BE2C (cell line): ENCODE measurements at regions not wholly inside any gene's neighbourhood (a gene's known extent, or its start where the extent isn't known, plus 50 kb on each side); places are given as distances from the start of the nearest gene placed in this dataset.

ENCODE experiments used
- DNase-seq: peaks from one replicate; pipeline ENCODE4 v3.0.0-alpha.2; 2020
- H3K27me3 ChIP-seq: fragments of 250-450 bp; sonication (Bioruptor Pico); 2 replicates; pipeline ENCODE4 v1.5.1; 2020; ENCODE audit warnings: mild to moderate bottlenecking
- H3K36me3 ChIP-seq: fragments of 250-450 bp; sonication (Bioruptor Pico); 2 replicates; pipeline ENCODE4 v1.5.1; 2020; ENCODE audit warnings: mild to moderate bottlenecking
- H3K4me1 ChIP-seq: fragments of 250-450 bp; sonication (Bioruptor Pico); 2 replicates; pipeline ENCODE4 v1.5.1; 2020
- H3K4me3 ChIP-seq: 2 replicates; pipeline ENCODE4 v1.5.1; 2011; ENCODE audit warnings: low read depth, low read length
- H3K9me3 ChIP-seq: fragments of 250-450 bp; sonication (Bioruptor Pico); 2 replicates; pipeline ENCODE4 v1.5.1; 2020
- CTCF ChIP-seq: IDR thresholded peaks from 2 replicates; pipeline ENCODE4 v1.5.1; 2012; ENCODE audit warnings: mild to moderate bottlenecking, low read depth, low read length

GRCh38 chr10:111482621-111483216, 405.9 kb downstream of the ADRA2A start:
- H3K36me3 ChIP-seq, result no peaks in the 10 kb centered on the region
- DNase-seq, result no peak
- H3K27me3 ChIP-seq, result no peaks in the 10 kb centered on the region
- H3K4me1 ChIP-seq, result peaks cover 8% of the 10 kb centered on the region; the same call in 1 of the 2 replicates
- no peaks in the 10 kb centered on the region for H3K9me3 ChIP-seq
- TF ChIP-seq CTCF, result no peak
- no peak overlapping the region for H3K4me3 ChIP-seq

- no peak overlapping the region for H3K4me3 ChIP-seq
- H3K36me3 ChIP-seq, result no peaks in the 10 kb centered on the region
- H3K27me3 ChIP-seq, result no peaks in the 10 kb centered on the region
- no peak for TF ChIP-seq CTCF
- H3K4me1 ChIP-seq, result peaks cover 8% of the 10 kb centered on the region; the same call in 1 of the 2 replicates
- no peaks in the 10 kb centered on the region for H3K9me3 ChIP-seq
- no peak for DNase-seq
These were observed 408.9 kb downstream of the ADRA2A start for GRCh38 chr10:111485767-111486166.

- Histone ChIP-seq H3K36me3 (no peaks in the 10 kb centered on the region), H3K27me3 (no peaks in the 10 kb centered on the region), H3K4me3 (no peak overlapping the region), H3K4me1 (peaks cover 5% of the 10 kb centered on the region; the same call in 1 of the 2 replicates), H3K9me3 (no peaks in the 10 kb centered on the region)
- no peak for TF ChIP-seq CTCF
- no peak for DNase-seq
These were observed 409.5 kb downstream of the ADRA2A start for GRCh38 chr10:111486346-111486745.

GRCh38 chr10:111488668-111489067, 411.8 kb downstream of the ADRA2A start:
- DNase-seq, result no peak
- Histone ChIP-seq H3K27me3 (no peaks in the 10 kb centered on the region), H3K36me3 (no peaks in the 10 kb centered on the region), H3K4me3 (no peak overlapping the region), H3K9me3 (no peaks in the 10 kb centered on the region), H3K4me1 (no peaks in the 10 kb centered on the region)
- no peak for TF ChIP-seq CTCF

- DNase-seq, result no peak
- Histone ChIP-seq H3K4me3 (no peak overlapping the region), H3K9me3 (no peaks in the 10 kb centered on the region), H3K4me1 (no peaks in the 10 kb centered on the region), H3K36me3 (no peaks in the 10 kb centered on the region), H3K27me3 (no peaks in the 10 kb centered on the region)
- no peak for TF ChIP-seq CTCF
These were observed 414.3 kb downstream of the ADRA2A start for GRCh38 chr10:111491154-111491553.

GRCh38 chr10:111493024-111493625, 416.3 kb downstream of the ADRA2A start:
- no peaks in the 10 kb centered on the region for H3K27me3 ChIP-seq
- TF ChIP-seq CTCF, result no peak
- no peak overlapping the region for H3K4me3 ChIP-seq
- DNase-seq, result no peak
- H3K9me3 ChIP-seq, result no peaks in the 10 kb centered on the region
- no peaks in the 10 kb centered on the region for H3K36me3 ChIP-seq
- no peaks in the 10 kb centered on the region for H3K4me1 ChIP-seq
